ENCODE measurements at regions not wholly inside any gene's neighbourhood (a gene's known extent, or its start where the extent isn't known, plus 50 kb on each side); places are given as distances from the start of the nearest gene placed in this dataset.

GRCh38 chr2:48251437-48252148 lies 62.9 kb upstream of the FOXN2 start:
- no peak for TF ChIP-seq CTCF (IDR thresholded peaks at IDR 0.05; ENCODE audit: low read depth, low read length)
- in situ Hi-C loops (cut with HindIII; ENCODE audit: low sequenced_read_pairs) = no loop called here
- DNase-seq (ENCODE audit: low read depth, low spot score) = no peak
- H3K4me3 ChIP-seq (ENCODE audit: low read depth, low read length) = no peak overlapping the region

- in situ Hi-C loops (cut with HindIII; ENCODE audit: low sequenced_read_pairs) = no loop called here
- no peak for TF ChIP-seq CTCF (IDR thresholded peaks at IDR 0.05; ENCODE audit: low read depth, low read length)
- no peak for DNase-seq (ENCODE audit: low read depth, low spot score)
- no peak overlapping the region for H3K4me3 ChIP-seq (ENCODE audit: low read depth, low read length)
These were observed 61.2 kb upstream of the FOXN2 start for GRCh38 chr2:48253301-48253700.

- in situ Hi-C loops (cut with HindIII; ENCODE audit: low sequenced_read_pairs) = no loop called here
- DNase-seq (ENCODE audit: low read depth, low spot score) = no peak
- no peak overlapping the region for H3K4me3 ChIP-seq (ENCODE audit: low read depth, low read length)
- no peak for TF ChIP-seq CTCF (IDR thresholded peaks at IDR 0.05; ENCODE audit: low read depth, low read length)
These were observed 59.6 kb upstream of the FOXN2 start for GRCh38 chr2:48254839-48255238.

- in situ Hi-C loops (cut with HindIII; ENCODE audit: low sequenced_read_pairs) = no loop called here
- TF ChIP-seq CTCF (IDR thresholded peaks at IDR 0.05; ENCODE audit: low read depth, low read length) = no peak
- no peak overlapping the region for H3K4me3 ChIP-seq (ENCODE audit: low read depth, low read length)
These were observed 57.0 kb upstream of the FOXN2 start for GRCh38 chr2:48257456-48257855.

GRCh38 chr2:48258481-48259149 lies 55.9 kb upstream of the FOXN2 start:
- H3K4me3 ChIP-seq (ENCODE audit: low read depth, low read length) = no peak overlapping the region
- TF ChIP-seq CTCF (IDR thresholded peaks at IDR 0.05; ENCODE audit: low read depth, low read length) = no peak
- no peak for DNase-seq (ENCODE audit: low read depth, low spot score)
- in situ Hi-C loops (cut with HindIII; ENCODE audit: low sequenced_read_pairs) = no loop called here

More at GRCh38 chr2:48257456-48257855, 57.0 kb upstream of the FOXN2 start:
- no peak for DNase-seq (ENCODE audit: low read depth, low spot score)

GRCh38 chr2:48259811-48260210 lies 54.7 kb upstream of the FOXN2 start:
- H3K4me3 ChIP-seq (ENCODE audit: low read depth, low read length) = no peak overlapping the region
- in situ Hi-C loops (cut with HindIII; ENCODE audit: low sequenced_read_pairs) = no loop called here
- TF ChIP-seq CTCF (IDR thresholded peaks at IDR 0.05; ENCODE audit: low read depth, low read length) = no peak
- DNase-seq (ENCODE audit: low read depth, low spot score) = no peak
